ENCODE measurements at regions not wholly inside any gene's neighbourhood (a gene's known extent, or its start where the extent isn't known, plus 50 kb on each side); places are given as distances from the start of the nearest gene placed in this dataset.

DNA sequence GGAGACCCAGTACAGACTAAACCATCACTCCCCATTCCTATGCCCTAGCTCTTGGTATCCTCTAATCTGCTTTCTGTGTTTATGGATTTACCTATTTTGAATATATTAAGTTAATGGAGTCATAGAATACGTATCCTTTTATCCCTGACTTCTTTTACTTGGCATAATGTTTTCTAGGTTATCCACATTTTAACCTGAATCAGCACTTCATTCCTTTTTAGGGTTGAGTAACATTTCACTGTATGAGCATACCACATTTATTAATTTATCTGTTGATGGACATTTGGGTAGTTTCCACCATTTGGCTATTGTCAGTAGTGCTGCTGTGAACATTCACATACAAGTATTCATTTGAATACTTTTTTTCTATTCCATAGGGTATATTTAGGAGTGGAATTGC, 157.3 kb upstream of the CTNNA2 start:
- H3K4me1 ChIP-seq (ENCODE audit: insufficient read depth, low read length), result peaks cover 12% of the 10 kb centered on the region
- no peaks in the 10 kb centered on the region for H3K36me3 ChIP-seq (ENCODE audit: insufficient read depth, low read length)
- no peak overlapping the region for H3K27ac ChIP-seq (ENCODE audit: low read depth, low read length)
- H3K9ac ChIP-seq (ENCODE audit: low read depth, low read length), result no peak overlapping the region
- no peaks in the 10 kb centered on the region for H3K27me3 ChIP-seq (ENCODE audit: insufficient read depth, low read length)
- no CpG with 5 or more reads among the region's 1 CpG for WGBS
- H3K9me3 ChIP-seq (ENCODE audit: insufficient read depth, low read depth, low read length), result peaks cover 7% of the 10 kb centered on the region; the same call in 1 of the 2 replicates
- no peak overlapping the region for H3K4me3 ChIP-seq (ENCODE audit: low read length)

DNA sequence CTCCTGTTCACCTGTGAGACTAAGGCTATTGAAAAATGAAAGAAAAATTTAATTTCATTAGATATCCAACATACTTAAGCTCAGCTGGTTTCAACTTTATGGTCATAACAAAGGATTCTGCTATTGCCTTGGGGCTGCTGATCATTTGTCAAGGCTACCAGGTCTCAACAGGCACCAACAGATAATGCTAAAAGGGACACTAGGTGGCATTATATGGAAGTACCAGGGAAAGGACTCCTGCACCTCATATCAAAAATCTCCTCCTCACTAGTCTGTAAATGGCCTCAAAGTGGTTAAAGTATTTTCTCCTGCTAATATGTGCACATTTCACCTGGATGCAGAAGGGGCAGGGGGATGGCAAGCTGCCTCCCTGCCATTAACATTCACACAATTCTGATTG, 167.9 kb upstream of the REG3A start:
- Histone ChIP-seq H3K27me3 (ENCODE audit: insufficient read depth, low read length) (no peaks in the 10 kb centered on the region), H3K27ac (ENCODE audit: low read depth, low read length) (no peak overlapping the region), H3K4me1 (ENCODE audit: insufficient read depth, low read length) (peaks cover 6% of the 10 kb centered on the region; the same call in 1 of the 2 replicates), H3K36me3 (ENCODE audit: insufficient read depth, low read length) (no peaks in the 10 kb centered on the region), H3K4me3 (ENCODE audit: low read length) (no peak overlapping the region), H3K9ac (ENCODE audit: low read depth, low read length) (no peak overlapping the region), H3K9me3 (ENCODE audit: insufficient read depth, low read depth, low read length) (no peaks in the 10 kb centered on the region)

DNA sequence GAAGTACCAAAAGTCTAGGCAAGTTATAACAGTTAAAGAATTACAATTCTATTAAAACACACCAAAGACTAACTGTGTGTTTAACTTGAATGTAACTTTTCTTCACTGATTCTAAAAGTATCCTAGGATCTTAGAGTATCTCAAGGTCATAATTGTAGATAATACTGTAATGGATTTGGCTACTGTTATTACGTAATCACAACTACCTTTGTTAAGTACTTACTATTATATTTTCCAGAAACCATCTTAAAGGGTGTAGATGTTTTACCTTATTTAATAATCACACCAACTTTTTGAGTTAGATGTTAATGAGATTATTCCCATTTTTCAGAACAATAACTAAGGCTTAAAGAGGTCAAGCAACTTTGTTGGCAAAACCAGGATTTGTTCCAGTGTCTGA, 161.3 kb upstream of the REG3A start:
- H3K4me1 ChIP-seq (ENCODE audit: insufficient read depth, low read length), result peaks cover 6% of the 10 kb centered on the region; the same call in 1 of the 2 replicates
- H3K27ac ChIP-seq (ENCODE audit: low read depth, low read length), result no peak overlapping the region
- no peak overlapping the region for H3K4me3 ChIP-seq (ENCODE audit: low read length)
- WGBS, result no CpG with 5 or more reads among the region's 1 CpG
- no peaks in the 10 kb centered on the region for H3K36me3 ChIP-seq (ENCODE audit: insufficient read depth, low read length)
- H3K27me3 ChIP-seq (ENCODE audit: insufficient read depth, low read length), result no peaks in the 10 kb centered on the region
- no peaks in the 10 kb centered on the region for H3K9me3 ChIP-seq (ENCODE audit: insufficient read depth, low read depth, low read length)
- H3K9ac ChIP-seq (ENCODE audit: low read depth, low read length), result no peak overlapping the region

DNA sequence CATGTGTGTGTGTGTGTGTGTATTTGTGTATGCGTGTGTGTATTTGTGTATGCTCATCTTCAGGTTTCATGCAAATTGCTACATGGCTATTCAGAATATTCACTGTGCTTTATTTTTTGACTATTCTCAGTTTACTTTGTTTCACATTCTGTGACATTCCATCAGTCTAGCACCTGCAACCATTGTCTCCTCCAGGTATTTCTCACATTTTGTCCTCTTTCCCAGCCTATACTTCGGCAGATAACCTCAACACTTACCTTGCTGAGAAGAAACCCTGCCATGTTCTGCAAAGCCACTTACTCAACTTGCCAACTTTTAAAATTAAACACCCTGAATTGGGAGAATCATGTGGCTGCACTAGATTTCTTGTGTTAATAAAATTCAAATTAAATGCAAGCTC, 135.4 kb upstream of the REG3A start:
- Histone ChIP-seq H3K27me3 (ENCODE audit: insufficient read depth, low read length) (no peaks in the 10 kb centered on the region), H3K4me1 (ENCODE audit: insufficient read depth, low read length) (no peaks in the 10 kb centered on the region), H3K4me3 (ENCODE audit: low read length) (no peak overlapping the region), H3K27ac (ENCODE audit: low read depth, low read length) (no peak overlapping the region), H3K9me3 (ENCODE audit: insufficient read depth, low read depth, low read length) (no peaks in the 10 kb centered on the region), H3K9ac (ENCODE audit: low read depth, low read length) (no peak overlapping the region), H3K36me3 (ENCODE audit: insufficient read depth, low read length) (no peaks in the 10 kb centered on the region)
- 95% methylated on average over 2 of the region's 2 CpGs for WGBS

DNA sequence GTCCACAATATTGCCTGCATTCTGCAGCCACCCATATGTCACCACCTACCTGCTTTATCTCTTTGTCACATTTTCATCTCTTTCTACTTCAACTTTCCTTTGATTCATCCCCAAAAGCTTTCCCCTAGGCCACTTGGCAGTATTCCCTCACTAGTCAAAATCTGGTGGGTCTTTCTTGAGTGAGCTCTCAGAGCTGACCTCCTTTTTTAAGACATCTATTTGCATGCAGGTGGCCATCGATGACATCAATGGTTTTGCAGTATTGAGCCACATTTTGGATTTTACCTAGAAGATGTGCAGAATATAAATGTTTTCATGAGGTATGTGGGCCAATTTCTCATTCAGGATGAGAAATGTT, 133.4 kb upstream of the REG3A start:
- no peaks in the 10 kb centered on the region for H3K27me3 ChIP-seq (ENCODE audit: insufficient read depth, low read length)
- no peak overlapping the region for H3K9ac ChIP-seq (ENCODE audit: low read depth, low read length)
- no peaks in the 10 kb centered on the region for H3K36me3 ChIP-seq (ENCODE audit: insufficient read depth, low read length)
- H3K9me3 ChIP-seq (ENCODE audit: insufficient read depth, low read depth, low read length), result peaks cover 12% of the 10 kb centered on the region
- H3K4me1 ChIP-seq (ENCODE audit: insufficient read depth, low read length), result no peaks in the 10 kb centered on the region
- H3K4me3 ChIP-seq (ENCODE audit: low read length), result no peak overlapping the region
- no peak overlapping the region for H3K27ac ChIP-seq (ENCODE audit: low read depth, low read length)
- WGBS, result 90% methylated on average over 1 of the region's 1 CpG

DNA sequence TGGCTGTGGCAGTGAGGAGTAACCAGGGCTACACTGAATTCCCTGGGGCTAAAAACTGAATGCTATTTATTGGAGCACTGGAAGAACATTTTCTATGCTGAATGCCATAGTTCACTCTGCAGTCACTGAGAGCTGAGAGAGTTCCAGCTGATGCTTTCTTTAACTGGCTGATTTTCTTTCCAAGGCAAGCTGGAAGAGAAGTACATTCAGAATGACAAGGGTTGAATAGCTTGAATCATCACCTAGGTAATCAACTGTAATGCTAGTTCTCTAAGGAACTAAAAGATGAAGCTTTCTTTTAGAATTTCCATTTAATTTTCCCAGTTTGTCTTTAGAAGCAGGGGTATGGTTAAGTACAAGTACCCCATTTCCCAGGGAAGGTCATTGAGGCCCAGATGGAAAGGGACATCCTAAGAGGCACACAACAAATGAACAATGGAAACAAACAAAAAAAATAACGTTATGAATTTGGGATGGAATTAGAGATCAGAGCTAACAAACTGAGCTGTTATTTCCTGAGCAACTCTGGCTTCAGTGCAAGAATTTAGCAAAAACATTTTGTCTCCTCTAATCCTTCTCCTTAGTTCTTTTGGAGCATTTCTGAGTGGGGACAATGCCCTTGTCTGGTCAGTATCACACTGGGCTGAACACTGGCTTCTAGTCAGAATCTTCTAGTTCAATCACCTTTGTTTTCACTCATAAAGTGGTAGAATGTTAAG, 132.8 kb upstream of the REG3A start:
- Histone ChIP-seq H3K36me3 (ENCODE audit: insufficient read depth, low read length) (no peaks in the 10 kb centered on the region), H3K4me3 (ENCODE audit: low read length) (no peak overlapping the region), H3K9ac (ENCODE audit: low read depth, low read length) (no peak overlapping the region), H3K27me3 (ENCODE audit: insufficient read depth, low read length) (no peaks in the 10 kb centered on the region), H3K27ac (ENCODE audit: low read depth, low read length) (no peak overlapping the region), H3K4me1 (ENCODE audit: insufficient read depth, low read length) (no peaks in the 10 kb centered on the region), H3K9me3 (ENCODE audit: insufficient read depth, low read depth, low read length) (peaks cover 15% of the 10 kb centered on the region)
- WGBS, result 100% methylated on average over 1 of the region's 1 CpG

DNA sequence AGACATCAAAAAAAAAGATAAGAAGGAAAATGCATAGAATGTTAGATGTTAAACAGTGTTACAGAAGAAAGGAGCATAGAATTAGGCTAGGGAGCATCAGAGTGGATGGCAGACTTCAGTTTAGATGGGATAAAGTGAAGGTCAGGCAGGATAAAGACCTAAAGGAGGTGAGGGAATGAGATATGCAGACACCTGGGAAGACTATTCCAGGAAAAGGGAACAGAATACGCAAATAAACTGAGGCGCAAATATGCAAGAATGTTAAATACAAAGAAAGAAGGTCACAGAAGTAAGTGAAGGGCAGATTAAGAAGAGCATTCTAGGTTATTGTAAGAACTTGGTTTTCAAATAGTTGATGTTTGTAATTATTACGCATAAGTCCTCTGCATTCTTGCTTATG, 116.3 kb upstream of the REG3A start:
- no peak overlapping the region for H3K27ac ChIP-seq (ENCODE audit: low read depth, low read length)
- no peak overlapping the region for H3K9ac ChIP-seq (ENCODE audit: low read depth, low read length)
- H3K27me3 ChIP-seq (ENCODE audit: insufficient read depth, low read length), result no peaks in the 10 kb centered on the region
- H3K36me3 ChIP-seq (ENCODE audit: insufficient read depth, low read length), result no peaks in the 10 kb centered on the region
- peaks cover 10% of the 10 kb centered on the region for H3K9me3 ChIP-seq (ENCODE audit: insufficient read depth, low read depth, low read length)
- H3K4me1 ChIP-seq (ENCODE audit: insufficient read depth, low read length), result peaks cover 14% of the 10 kb centered on the region; the same call in 1 of the 2 replicates
- WGBS, result 88% methylated on average over 2 of the region's 3 CpGs
- no peak overlapping the region for H3K4me3 ChIP-seq (ENCODE audit: low read length)

DNA sequence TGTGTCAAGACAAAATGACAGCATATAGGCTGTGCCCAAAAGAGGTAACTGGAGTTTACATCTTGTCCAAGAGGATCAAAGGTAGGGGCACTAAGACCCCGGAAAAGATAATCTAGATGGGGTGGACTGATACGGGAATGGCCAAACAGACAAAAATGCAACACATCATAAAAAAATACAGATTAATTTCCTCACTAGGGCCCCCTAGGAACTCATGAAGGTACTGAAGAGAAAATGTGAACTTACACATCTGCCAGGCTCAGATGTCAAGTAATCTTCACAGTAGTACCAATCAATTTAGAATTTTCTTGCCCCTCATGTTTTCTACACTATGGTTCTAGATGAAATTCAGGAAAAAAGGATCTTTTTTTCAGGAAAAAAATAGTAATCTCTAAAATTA, 115.6 kb upstream of the REG3A start:
- no peak overlapping the region for H3K4me3 ChIP-seq (ENCODE audit: low read length)
- H3K27me3 ChIP-seq (ENCODE audit: insufficient read depth, low read length), result no peaks in the 10 kb centered on the region
- H3K9ac ChIP-seq (ENCODE audit: low read depth, low read length), result no peak overlapping the region
- H3K4me1 ChIP-seq (ENCODE audit: insufficient read depth, low read length), result peaks cover 14% of the 10 kb centered on the region; the same call in 1 of the 2 replicates
- H3K27ac ChIP-seq (ENCODE audit: low read depth, low read length), result no peak overlapping the region
- WGBS, result 89% methylated on average over 1 of the region's 2 CpGs
- H3K9me3 ChIP-seq (ENCODE audit: insufficient read depth, low read depth, low read length), result peaks cover 10% of the 10 kb centered on the region
- no peaks in the 10 kb centered on the region for H3K36me3 ChIP-seq (ENCODE audit: insufficient read depth, low read length)

DNA sequence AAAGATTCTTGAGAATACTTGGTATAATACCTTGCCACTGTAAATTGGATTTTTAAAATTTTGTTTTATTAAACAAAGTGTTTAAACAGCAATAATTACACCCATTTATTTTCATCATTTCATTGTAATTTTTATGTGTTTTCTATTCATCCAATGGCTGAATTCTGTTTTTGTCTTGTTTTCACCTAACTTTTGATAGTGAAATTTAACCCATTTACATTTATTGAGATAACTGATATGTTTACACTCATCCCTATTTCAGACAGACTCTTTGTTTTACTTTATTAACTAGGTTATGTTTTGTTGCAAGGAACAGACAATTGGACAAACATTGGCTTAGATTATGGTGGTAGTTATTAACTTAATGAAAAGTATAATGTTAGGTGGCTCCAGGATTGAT, 113.1 kb upstream of the REG3A start:
- no peaks in the 10 kb centered on the region for H3K36me3 ChIP-seq (ENCODE audit: insufficient read depth, low read length)
- peaks cover 14% of the 10 kb centered on the region; the same call in 1 of the 2 replicates for H3K4me1 ChIP-seq (ENCODE audit: insufficient read depth, low read length)
- peaks cover 10% of the 10 kb centered on the region for H3K9me3 ChIP-seq (ENCODE audit: insufficient read depth, low read depth, low read length)
- no peak overlapping the region for H3K9ac ChIP-seq (ENCODE audit: low read depth, low read length)
- H3K27me3 ChIP-seq (ENCODE audit: insufficient read depth, low read length), result no peaks in the 10 kb centered on the region
- H3K27ac ChIP-seq (ENCODE audit: low read depth, low read length), result no peak overlapping the region
- no peak overlapping the region for H3K4me3 ChIP-seq (ENCODE audit: low read length)

DNA sequence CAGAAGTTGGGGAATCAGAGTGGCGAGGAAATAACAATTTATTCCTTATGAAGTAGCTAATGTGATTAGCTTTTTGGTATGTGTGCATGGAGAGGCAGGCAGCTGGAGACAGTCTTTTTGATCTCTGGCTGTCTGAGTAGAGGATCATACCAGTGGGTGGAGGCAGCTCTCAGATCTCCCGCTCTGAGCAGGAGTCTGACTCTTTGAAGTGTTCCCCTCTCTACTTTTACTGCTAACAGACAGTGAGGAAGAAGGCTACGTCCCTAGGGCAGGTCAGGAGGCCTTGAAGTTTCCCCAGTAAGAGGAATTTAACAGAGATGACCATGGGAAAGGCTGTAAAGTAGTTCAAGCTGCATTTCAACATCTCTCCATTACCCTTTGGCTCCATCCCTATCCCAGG, 111.9 kb upstream of the REG3A start:
- H3K9me3 ChIP-seq (ENCODE audit: insufficient read depth, low read depth, low read length), result peaks cover 10% of the 10 kb centered on the region
- no peak overlapping the region for H3K9ac ChIP-seq (ENCODE audit: low read depth, low read length)
- 90% methylated on average over 2 of the region's 3 CpGs for WGBS
- no peaks in the 10 kb centered on the region for H3K27me3 ChIP-seq (ENCODE audit: insufficient read depth, low read length)
- H3K27ac ChIP-seq (ENCODE audit: low read depth, low read length), result no peak overlapping the region
- H3K4me3 ChIP-seq (ENCODE audit: low read length), result no peak overlapping the region
- no peaks in the 10 kb centered on the region for H3K36me3 ChIP-seq (ENCODE audit: insufficient read depth, low read length)
- H3K4me1 ChIP-seq (ENCODE audit: insufficient read depth, low read length), result peaks cover 4% of the 10 kb centered on the region; the same call in 1 of the 2 replicates

DNA sequence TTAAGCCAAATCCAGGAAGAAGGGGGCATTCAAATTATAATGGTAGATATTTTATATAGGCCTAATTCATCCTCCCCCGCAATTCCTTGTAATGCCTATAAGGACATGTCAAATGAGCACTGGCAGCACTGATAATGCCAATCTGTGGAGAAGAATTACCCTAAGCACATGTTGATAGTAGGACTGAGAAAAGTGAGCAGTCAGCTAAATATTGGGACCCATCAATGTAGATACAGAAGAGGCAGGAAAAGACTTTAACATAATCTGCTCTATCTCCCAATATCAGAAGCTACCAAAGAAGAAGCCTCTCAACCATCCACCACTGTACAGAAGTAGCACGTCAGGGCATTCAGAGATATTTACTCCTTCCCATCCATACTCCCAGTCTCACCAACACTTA, 101.3 kb upstream of the REG3A start:
- Histone ChIP-seq H3K36me3 (ENCODE audit: insufficient read depth, low read length) (no peaks in the 10 kb centered on the region), H3K9ac (ENCODE audit: low read depth, low read length) (no peak overlapping the region), H3K4me1 (ENCODE audit: insufficient read depth, low read length) (no peaks in the 10 kb centered on the region), H3K4me3 (ENCODE audit: low read length) (no peak overlapping the region), H3K9me3 (ENCODE audit: insufficient read depth, low read depth, low read length) (peaks cover 2% of the 10 kb centered on the region; the same call in 1 of the 2 replicates), H3K27ac (ENCODE audit: low read depth, low read length) (no peak overlapping the region), H3K27me3 (ENCODE audit: insufficient read depth, low read length) (no peaks in the 10 kb centered on the region)
- 98% methylated on average over 2 of the region's 2 CpGs for WGBS

DNA sequence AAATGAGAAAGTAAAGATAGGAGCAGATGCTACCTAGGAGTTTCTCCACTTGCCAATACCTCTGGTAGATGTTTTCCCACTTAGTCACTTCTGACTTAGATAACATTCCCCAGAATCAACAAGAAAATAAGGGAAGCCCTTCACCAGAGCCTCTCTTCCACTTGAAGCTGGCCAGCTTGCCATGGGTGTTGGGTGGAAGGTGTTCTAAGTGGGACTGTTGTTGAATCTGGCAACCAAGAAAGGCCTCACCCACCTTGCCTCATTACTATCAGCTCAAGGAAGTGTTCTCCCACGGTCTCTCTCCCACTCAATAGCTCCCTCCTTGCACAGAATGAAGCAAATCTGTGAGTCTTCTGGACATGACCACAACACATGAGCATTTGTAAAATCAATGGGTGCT, 100.4 kb upstream of the REG3A start:
- H3K27ac ChIP-seq (ENCODE audit: low read depth, low read length), result no peak overlapping the region
- H3K4me3 ChIP-seq (ENCODE audit: low read length), result no peak overlapping the region
- H3K4me1 ChIP-seq (ENCODE audit: insufficient read depth, low read length), result no peaks in the 10 kb centered on the region
- 92% methylated on average over 1 of the region's 1 CpG for WGBS
- H3K9me3 ChIP-seq (ENCODE audit: insufficient read depth, low read depth, low read length), result peaks cover 2% of the 10 kb centered on the region; the same call in 1 of the 2 replicates
- no peaks in the 10 kb centered on the region for H3K27me3 ChIP-seq (ENCODE audit: insufficient read depth, low read length)
- H3K36me3 ChIP-seq (ENCODE audit: insufficient read depth, low read length), result no peaks in the 10 kb centered on the region
- no peak overlapping the region for H3K9ac ChIP-seq (ENCODE audit: low read depth, low read length)
